AG04450 (cell line): ENCODE measurements at regions not wholly inside any gene's neighbourhood (a gene's known extent, or its start where the extent isn't known, plus 50 kb on each side); places are given as distances from the start of the nearest gene placed in this dataset.

Experiments
- CTCF ChIA-PET: fragments of 300-600, 350-600 bp; formaldehyde crosslinking; extraction: SDS; loops from one replicate; lab custom pipeline; 2022; ENCODE audit warnings: antibody characterized with exemption, inconsistent platforms; lab: Charles Lee
- POLR2A ChIA-PET: fragments of 350-600 bp; formaldehyde crosslinking; extraction: SDS; loops from one replicate; lab custom pipeline; 2021; ENCODE audit warnings: antibody characterized with exemption, inconsistent platforms; lab: Yijun Ruan, JAX
- DNase-seq: peaks from one replicate; pipeline ENCODE4 v3.0.0-alpha.2; 2011; ENCODE audit warnings: low read depth, low spot score
- H3K27ac ChIP-seq: one replicate; pipeline ENCODE4 v1.5.1; 2012; ENCODE audit warnings: low read depth, low read length, control low read depth
- H3K27me3 ChIP-seq: one replicate; pipeline ENCODE4 v1.6.0; 2012; ENCODE audit warnings: low read length; ENCODE audit not compliant: control insufficient read depth, insufficient read depth
- H3K4me3 ChIP-seq: 2 replicates; pipeline ENCODE4 v1.5.1; 2011; ENCODE audit warnings: mild to moderate bottlenecking, low read depth, low read length, control low read depth
- H3K9me3 ChIP-seq: 2 replicates; pipeline ENCODE4 v1.5.1; 2012; ENCODE audit warnings: low read length; ENCODE audit not compliant: control insufficient read depth, insufficient read depth
- CTCF ChIP-seq: IDR thresholded peaks from 2 replicates; pipeline ENCODE4 v1.5.1; 2011; ENCODE audit warnings: low read depth, low read length, control low read depth, inconsistent platforms

GRCh38 chr2:57080035-57080434 is 896.2 kb downstream of the CCDC85A start:
- DNase-seq = no peak
- ChIA-PET CTCF (no interaction called here), POLR2A (no interaction called here)
- H3K4me3 ChIP-seq = no peak overlapping the region
- no peak for TF ChIP-seq CTCF
- peaks cover 19% of the 10 kb centered on the region for H3K9me3 ChIP-seq
- H3K27me3 ChIP-seq = no peaks in the 10 kb centered on the region
- H3K27ac ChIP-seq = no peak overlapping the region

GRCh38 chr2:57084697-57085281 is 901.0 kb downstream of the CCDC85A start:
- no peak overlapping the region for H3K4me3 ChIP-seq
- ChIA-PET CTCF (interaction anchor here (0.7 kb wide), 1 partner anchor 8 kb away, joined by 10 read pairs; no protein-coding TSS in a partner anchor), POLR2A (no interaction called here)
- no peaks in the 10 kb centered on the region for H3K27me3 ChIP-seq
- H3K27ac ChIP-seq = no peak overlapping the region
- H3K9me3 ChIP-seq = peaks cover 21% of the 10 kb centered on the region
- no peak for TF ChIP-seq CTCF
- no peak for DNase-seq

- CTCF ChIA-PET = no interaction called here
- POLR2A ChIA-PET = no interaction called here
Observed at GRCh38 chr2:57093020-57093419, 909.2 kb downstream of the CCDC85A start.

GRCh38 chr2:57097855-57098254 is 914.1 kb downstream of the CCDC85A start:
- CTCF ChIA-PET = no interaction called here
- no peak overlapping the region for H3K4me3 ChIP-seq
- POLR2A ChIA-PET = no interaction called here
- no peak for DNase-seq
- no peak overlapping the region for H3K27ac ChIP-seq
- no peaks in the 10 kb centered on the region for H3K27me3 ChIP-seq
- peaks cover under 1% of the 10 kb centered on the region; the same call in 1 of the 2 replicates for H3K9me3 ChIP-seq
- TF ChIP-seq CTCF = no peak

More at GRCh38 chr2:57093020-57093419, 909.2 kb downstream of the CCDC85A start:
- no peak overlapping the region for H3K27ac ChIP-seq
- H3K9me3 ChIP-seq = peaks cover 12% of the 10 kb centered on the region
- DNase-seq = no peak
- no peak overlapping the region for H3K4me3 ChIP-seq
- no peak for TF ChIP-seq CTCF
- no peaks in the 10 kb centered on the region for H3K27me3 ChIP-seq

GRCh38 chr2:57100436-57100835 is 916.6 kb downstream of the CCDC85A start:
- TF ChIP-seq CTCF = no peak
- no peak overlapping the region for H3K27ac ChIP-seq
- H3K9me3 ChIP-seq = no peaks in the 10 kb centered on the region
- H3K27me3 ChIP-seq = no peaks in the 10 kb centered on the region
- no peak overlapping the region for H3K4me3 ChIP-seq
- POLR2A ChIA-PET = no interaction called here
- no peak for DNase-seq
- CTCF ChIA-PET = no interaction called here
